ENCODE measurements at regions not wholly inside any gene's neighbourhood (a gene's known extent, or its start where the extent isn't known, plus 50 kb on each side); places are given as distances from the start of the nearest gene placed in this dataset.

- H3K27me3 ChIP-seq (ENCODE audit: insufficient read depth), result no peaks in the 10 kb centered on the region
- no peak for ATAC-seq
- Mint-ChIP-seq H3K4me1 (peaks cover 7% of the 10 kb centered on the region; the same call in 2 of the 3 replicates), H3K4me3 (no peak overlapping the region), H3K9me3 (no peaks in the 10 kb centered on the region), H3K36me3 (ENCODE audit: low read depth) (no peaks in the 10 kb centered on the region), H3K27me3 (ENCODE audit: insufficient read depth, low read depth, poor library complexity) (peaks cover 4% of the 10 kb centered on the region), H3K27ac (no peak overlapping the region)
- H3K4me3 ChIP-seq, result no peak overlapping the region
- H3K4me1 ChIP-seq (ENCODE audit: insufficient read depth), result no peaks in the 10 kb centered on the region
- no peak for DNase-seq (ENCODE audit: low spot score)
- no peak overlapping the region for H2AFZ ChIP-seq
- TF ChIP-seq ZNF462 (CRISPR knock-in tag; IDR thresholded peaks at IDR 0.05) (no peak), ZNF114 (CRISPR knock-in tag; IDR thresholded peaks at IDR 0.05) (no peak), EZH2phosphoT487 (IDR thresholded peaks at IDR 0.05; ENCODE audit: unreplicated experiment) (no peak), JUNB (IDR thresholded peaks at IDR 0.05; ENCODE audit: unreplicated experiment) (no peak), EZH2 (IDR thresholded peaks at IDR 0.05; ENCODE audit: low read depth, unreplicated experiment) (no peak), NANOG (IDR thresholded peaks at IDR 0.05; ENCODE audit: borderline replicate concordance) (no peak), STAT1 (IDR thresholded peaks at IDR 0.05; ENCODE audit: unreplicated experiment) (no peak), REST (IDR thresholded peaks at IDR 0.05; ENCODE audit: unreplicated experiment) (no peak)
- no peaks in the 10 kb centered on the region for H3K9me2 ChIP-seq (ENCODE audit: insufficient read depth)
- H3K36me3 ChIP-seq (ENCODE audit: insufficient read depth), result no peaks in the 10 kb centered on the region; the same call in 1 of the 2 replicates
- no peak overlapping the region for H3K27ac ChIP-seq (ENCODE audit: low read depth)
- no peak overlapping the region for H3K4me2 ChIP-seq
- no peaks in the 10 kb centered on the region for H3K79me2 ChIP-seq (replicated peaks; ENCODE audit: insufficient read depth)
- no peaks in the 10 kb centered on the region for H4K20me1 ChIP-seq (replicated peaks; ENCODE audit: insufficient read depth)
- H3F3A ChIP-seq (replicated peaks; ENCODE audit: low read depth), result no peaks in the 10 kb centered on the region
Observed at GRCh38 chr11:19403196-19403895, 162.6 kb upstream of the E2F8 start.
